ENCODE measurements at regions not wholly inside any gene's neighbourhood (a gene's known extent, or its start where the extent isn't known, plus 50 kb on each side); places are given as distances from the start of the nearest gene placed in this dataset.

GRCh38 chr2:41659758-41660157 is 388.1 kb upstream of the PKDCC start:
- TF ChIP-seq CTCF (IDR thresholded peaks at IDR 0.05; ENCODE audit: low read depth, low read length) (no peak), EZH2phosphoT487 (IDR thresholded peaks at IDR 0.05; ENCODE audit: low read depth) (no peak)
- H3K27me3 ChIP-seq (ENCODE audit: low read depth, low read length): no peaks in the 10 kb centered on the region
- no peaks in the 10 kb centered on the region for H3K4me1 ChIP-seq (ENCODE audit: low read length)
- no peak overlapping the region for H2AFZ ChIP-seq (ENCODE audit: low read depth, low read length)
- H3K79me2 ChIP-seq (ENCODE audit: low read length): no peaks in the 10 kb centered on the region
- H3K9ac ChIP-seq (ENCODE audit: low read length): no peak overlapping the region
- H3K27ac ChIP-seq (ENCODE audit: low read length): no peak overlapping the region
- no peak overlapping the region for H3K4me3 ChIP-seq (ENCODE audit: low read length)
- H4K20me1 ChIP-seq (ENCODE audit: insufficient read depth, low read length): no peaks in the 10 kb centered on the region
- H3K4me2 ChIP-seq (ENCODE audit: low read length): no peak overlapping the region
- no peaks in the 10 kb centered on the region for H3K36me3 ChIP-seq (replicated peaks; ENCODE audit: low read depth, low read length)
- H3K9me3 ChIP-seq (ENCODE audit: insufficient read depth, low read length): no peaks in the 10 kb centered on the region

- Histone ChIP-seq H3K27ac (ENCODE audit: low read length) (no peak overlapping the region), H2AFZ (ENCODE audit: low read depth, low read length) (no peak overlapping the region), H3K4me3 (ENCODE audit: low read length) (no peak overlapping the region), H3K4me2 (ENCODE audit: low read length) (no peak overlapping the region), H3K79me2 (ENCODE audit: low read length) (no peaks in the 10 kb centered on the region), H3K36me3 (replicated peaks; ENCODE audit: low read depth, low read length) (no peaks in the 10 kb centered on the region), H3K9me3 (ENCODE audit: insufficient read depth, low read length) (no peaks in the 10 kb centered on the region), H3K9ac (ENCODE audit: low read length) (no peak overlapping the region), H4K20me1 (ENCODE audit: insufficient read depth, low read length) (no peaks in the 10 kb centered on the region), H3K4me1 (ENCODE audit: low read length) (no peaks in the 10 kb centered on the region), H3K27me3 (ENCODE audit: low read depth, low read length) (no peaks in the 10 kb centered on the region)
- TF ChIP-seq EZH2phosphoT487 (IDR thresholded peaks at IDR 0.05; ENCODE audit: low read depth) (no peak), CTCF (IDR thresholded peaks at IDR 0.05; ENCODE audit: low read depth, low read length) (no peak)
These were observed 385.4 kb upstream of the PKDCC start for GRCh38 chr2:41662461-41662860.

GRCh38 chr2:41663056-41663455 is 384.8 kb upstream of the PKDCC start:
- H3K79me2 ChIP-seq (ENCODE audit: low read length): no peaks in the 10 kb centered on the region
- no peaks in the 10 kb centered on the region for H3K4me1 ChIP-seq (ENCODE audit: low read length)
- no peaks in the 10 kb centered on the region for H3K9me3 ChIP-seq (ENCODE audit: insufficient read depth, low read length)
- H3K4me2 ChIP-seq (ENCODE audit: low read length): no peak overlapping the region
- H4K20me1 ChIP-seq (ENCODE audit: insufficient read depth, low read length): no peaks in the 10 kb centered on the region
- H2AFZ ChIP-seq (ENCODE audit: low read depth, low read length): no peak overlapping the region
- H3K27me3 ChIP-seq (ENCODE audit: low read depth, low read length): no peaks in the 10 kb centered on the region
- no peak for TF ChIP-seq CTCF (IDR thresholded peaks at IDR 0.05; ENCODE audit: low read depth, low read length)
- no peak for TF ChIP-seq EZH2phosphoT487 (IDR thresholded peaks at IDR 0.05; ENCODE audit: low read depth)
- H3K4me3 ChIP-seq (ENCODE audit: low read length): no peak overlapping the region
- no peak overlapping the region for H3K9ac ChIP-seq (ENCODE audit: low read length)
- H3K36me3 ChIP-seq (replicated peaks; ENCODE audit: low read depth, low read length): no peaks in the 10 kb centered on the region
- H3K27ac ChIP-seq (ENCODE audit: low read length): no peak overlapping the region

GRCh38 chr2:41668529-41668928 is 379.3 kb upstream of the PKDCC start:
- Histone ChIP-seq H3K4me2 (ENCODE audit: low read length) (no peak overlapping the region), H2AFZ (ENCODE audit: low read depth, low read length) (no peak overlapping the region), H3K9me3 (ENCODE audit: insufficient read depth, low read length) (no peaks in the 10 kb centered on the region), H3K79me2 (ENCODE audit: low read length) (no peaks in the 10 kb centered on the region), H3K9ac (ENCODE audit: low read length) (no peak overlapping the region), H3K36me3 (replicated peaks; ENCODE audit: low read depth, low read length) (no peaks in the 10 kb centered on the region), H3K27me3 (ENCODE audit: low read depth, low read length) (no peaks in the 10 kb centered on the region), H4K20me1 (ENCODE audit: insufficient read depth, low read length) (no peaks in the 10 kb centered on the region), H3K4me3 (ENCODE audit: low read length) (no peak overlapping the region), H3K4me1 (ENCODE audit: low read length) (no peaks in the 10 kb centered on the region), H3K27ac (ENCODE audit: low read length) (no peak overlapping the region)
- TF ChIP-seq CTCF (IDR thresholded peaks at IDR 0.05; ENCODE audit: low read depth, low read length) (no peak), EZH2phosphoT487 (IDR thresholded peaks at IDR 0.05; ENCODE audit: low read depth) (no peak)
